SK-N-MC (cell line): ENCODE measurements at regions not wholly inside any gene's neighbourhood (a gene's known extent, or its start where the extent isn't known, plus 50 kb on each side); places are given as distances from the start of the nearest gene placed in this dataset.

Source experiments
- EZH2 ChIP-seq: fragments of 200-600 bp; sonication (generic); IDR thresholded peaks from one replicate; pipeline ENCODE4 v1.6.1; 2017; ENCODE audit warnings: antibody characterized with exemption
- POLR2AphosphoS5 ChIP-seq: IDR thresholded peaks from 2 replicates; pipeline ENCODE4 v1.6.1; 2012; ENCODE audit warnings: mild to moderate bottlenecking, low read depth, low read length, borderline replicate concordance

- TF ChIP-seq EZH2 (no peak), POLR2AphosphoS5 (no peak)
Measured at GRCh38 chr6:27778625-27779417, 133.4 kb downstream of the OR2B2 start.
